22Rv1 (cell line): ENCODE measurements at regions not wholly inside any gene's neighbourhood (a gene's known extent, or its start where the extent isn't known, plus 50 kb on each side); places are given as distances from the start of the nearest gene placed in this dataset.
A peak's percentile ranks its signal among the peaks of the same experiment; 100 is the strongest.

ENCODE experiments used
- CTCF ChIP-seq: fragments of 450-650 bp; IDR thresholded peaks from 2 replicates; pipeline ENCODE4 v1.5.1; 2017; ENCODE audit warnings: mild to moderate bottlenecking
- ZFX ChIP-seq: fragments of 450-650 bp; IDR thresholded peaks from 2 replicates; pipeline ENCODE4 v1.6.1; 2017; ENCODE audit warnings: antibody characterized with exemption, borderline replicate concordance

GRCh38 chr3:152071924-152072323 is 196.8 kb upstream of the MBNL1 start:
- TF ChIP-seq CTCF (peak; percentile 71), ZFX (no peak)
